ENCODE measurements at regions not wholly inside any gene's neighbourhood (a gene's known extent, or its start where the extent isn't known, plus 50 kb on each side); places are given as distances from the start of the nearest gene placed in this dataset.

DNA sequence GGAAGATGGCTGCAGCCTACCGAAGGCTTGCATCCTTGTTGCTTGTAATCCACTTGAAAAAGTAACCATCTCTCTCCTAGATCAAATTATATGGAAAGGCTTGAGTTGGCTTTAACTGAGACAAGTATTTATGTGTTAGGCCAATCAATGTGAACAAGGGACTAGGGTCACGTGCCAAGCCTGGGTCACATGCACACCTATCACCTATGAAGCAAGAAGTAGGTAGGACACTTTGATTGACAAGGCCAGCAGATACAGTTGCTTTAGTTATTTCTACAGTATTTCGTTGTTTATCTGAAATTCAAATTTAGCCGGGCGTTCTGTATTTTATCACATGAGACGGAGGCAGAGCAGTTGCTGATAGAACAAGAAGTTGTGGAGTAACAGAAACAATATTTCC is 212.3 kb upstream of the OTX2 start (continued):
- TF ChIP-seq ZFX (CRISPR knock-in tag; IDR thresholded peaks at IDR 0.05; ENCODE audit: low read depth), result no peak
- no peak for TF ChIP-seq SMAD1 (CRISPR knock-in tag; IDR thresholded peaks at IDR 0.05; ENCODE audit: borderline replicate concordance, low read depth)
- no peak for TF ChIP-seq ELF3 (CRISPR knock-in tag; IDR thresholded peaks at IDR 0.05)

DNA sequence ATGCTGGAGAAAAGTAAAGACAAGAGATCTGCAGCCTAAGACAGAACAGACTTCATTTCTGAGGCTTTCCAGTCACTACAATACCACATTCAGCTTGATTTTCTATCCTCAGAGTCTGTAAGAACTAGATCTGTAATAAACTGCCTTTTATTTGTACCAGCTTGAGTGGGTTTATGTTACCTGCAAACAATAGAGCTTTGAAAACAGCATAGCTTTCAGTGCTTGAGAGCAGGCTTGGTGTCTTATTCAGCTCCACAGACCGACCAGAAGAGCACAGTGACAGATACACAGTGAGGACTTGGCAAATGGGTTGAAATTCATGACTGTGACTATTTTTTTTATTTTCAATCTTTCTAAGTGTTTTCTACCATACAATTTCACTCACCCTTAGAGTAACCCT is 207.8 kb upstream of the OTX2 start:
- peaks cover 4% of the 10 kb centered on the region for H3K9me3 ChIP-seq (ENCODE audit: low read length)
- BruUV-seq (replicated peaks), result no TSS peak
- no peak for FAIRE-seq
- no peak for ATAC-seq
- no peak overlapping the region for H3K9ac ChIP-seq (ENCODE audit: insufficient read depth, low read depth, low read length)
- no peaks in the 10 kb centered on the region for H4K20me1 ChIP-seq (ENCODE audit: insufficient read depth, low read length)
- in situ Hi-C loops (cut with HindIII; ENCODE audit: extremely low pct_ligation_motif_present, low pct_unique_long_range_greater_than_20kb) (no loop called here), intact Hi-C loops (cut with micrococcal nuclease; ENCODE audit: unreplicated experiment) (no loop called here)
- TF ChIP-seq ZNF607 (CRISPR knock-in tag; IDR thresholded peaks at IDR 0.05; ENCODE audit: borderline replicate concordance), result no peak
- TF ChIP-seq, protein P1, sequence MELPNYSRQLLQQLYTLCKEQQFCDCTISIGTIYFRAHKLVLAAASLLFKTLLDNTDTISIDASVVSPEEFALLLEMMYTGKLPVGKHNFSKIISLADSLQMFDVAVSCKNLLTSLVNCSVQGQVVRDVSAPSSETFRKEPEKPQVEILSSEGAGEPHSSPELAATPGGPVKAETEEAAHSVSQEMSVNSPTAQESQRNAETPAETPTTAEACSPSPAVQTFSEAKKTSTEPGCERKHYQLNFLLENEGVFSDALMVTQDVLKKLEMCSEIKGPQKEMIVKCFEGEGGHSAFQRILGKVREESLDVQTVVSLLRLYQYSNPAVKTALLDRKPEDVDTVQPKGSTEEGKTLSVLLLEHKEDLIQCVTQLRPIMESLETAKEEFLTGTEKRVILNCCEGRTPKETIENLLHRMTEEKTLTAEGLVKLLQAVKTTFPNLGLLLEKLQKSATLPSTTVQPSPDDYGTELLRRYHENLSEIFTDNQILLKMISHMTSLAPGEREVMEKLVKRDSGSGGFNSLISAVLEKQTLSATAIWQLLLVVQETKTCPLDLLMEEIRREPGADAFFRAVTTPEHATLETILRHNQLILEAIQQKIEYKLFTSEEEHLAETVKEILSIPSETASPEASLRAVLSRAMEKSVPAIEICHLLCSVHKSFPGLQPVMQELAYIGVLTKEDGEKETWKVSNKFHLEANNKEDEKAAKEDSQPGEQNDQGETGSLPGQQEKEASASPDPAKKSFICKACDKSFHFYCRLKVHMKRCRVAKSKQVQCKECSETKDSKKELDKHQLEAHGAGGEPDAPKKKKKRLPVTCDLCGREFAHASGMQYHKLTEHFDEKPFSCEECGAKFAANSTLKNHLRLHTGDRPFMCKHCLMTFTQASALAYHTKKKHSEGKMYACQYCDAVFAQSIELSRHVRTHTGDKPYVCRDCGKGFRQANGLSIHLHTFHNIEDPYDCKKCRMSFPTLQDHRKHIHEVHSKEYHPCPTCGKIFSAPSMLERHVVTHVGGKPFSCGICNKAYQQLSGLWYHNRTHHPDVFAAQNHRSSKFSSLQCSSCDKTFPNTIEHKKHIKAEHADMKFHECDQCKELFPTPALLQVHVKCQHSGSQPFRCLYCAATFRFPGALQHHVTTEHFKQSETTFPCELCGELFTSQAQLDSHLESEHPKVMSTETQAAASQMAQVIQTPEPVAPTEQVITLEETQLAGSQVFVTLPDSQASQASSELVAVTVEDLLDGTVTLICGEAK (IDR thresholded peaks at IDR 0.05), result no peak
- TF ChIP-seq, protein P1 (CRISPR knock-in tag; IDR thresholded peaks at IDR 0.05), result no peak
- no peak for TF ChIP-seq ZNF558 (CRISPR knock-in tag; IDR thresholded peaks at IDR 0.05; ENCODE audit: borderline replicate concordance)
- TF ChIP-seq, protein P2, sequence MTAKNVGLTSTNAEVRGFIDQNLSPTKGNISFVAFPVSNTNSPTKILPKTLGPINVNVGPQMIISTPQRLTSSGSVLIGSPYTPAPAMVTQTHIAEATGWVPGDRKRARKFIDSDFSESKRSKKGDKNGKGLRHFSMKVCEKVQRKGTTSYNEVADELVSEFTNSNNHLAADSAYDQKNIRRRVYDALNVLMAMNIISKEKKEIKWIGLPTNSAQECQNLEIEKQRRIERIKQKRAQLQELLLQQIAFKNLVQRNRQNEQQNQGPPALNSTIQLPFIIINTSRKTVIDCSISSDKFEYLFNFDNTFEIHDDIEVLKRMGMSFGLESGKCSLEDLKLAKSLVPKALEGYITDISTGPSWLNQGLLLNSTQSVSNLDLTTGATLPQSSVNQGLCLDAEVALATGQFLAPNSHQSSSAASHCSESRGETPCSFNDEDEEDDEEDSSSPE (CRISPR knock-in tag; IDR thresholded peaks at IDR 0.05), result no peak
- no peak for TF ChIP-seq HIVEP1 (CRISPR knock-in tag; IDR thresholded peaks at IDR 0.05)
- no peak for TF ChIP-seq KDM3A (CRISPR knock-in tag; IDR thresholded peaks at IDR 0.05; ENCODE audit: low read depth)
- TF ChIP-seq MYNN (CRISPR knock-in tag; IDR thresholded peaks at IDR 0.05; ENCODE audit: low read depth), result no peak
- no peak for TF ChIP-seq ZNF430 (CRISPR knock-in tag; IDR thresholded peaks at IDR 0.05)
- H3K4me2 ChIP-seq (ENCODE audit: low read depth, low read length), result no peak overlapping the region
- no peaks in the 10 kb centered on the region for H3K4me1 ChIP-seq (ENCODE audit: insufficient read depth, low read length)
- 0% methylated on average over 1 of the region's 1 CpG for WGBS (ENCODE audit: low lambda C conversion rate)
- ChIA-PET POLR2A (no interaction called here), CTCF (ENCODE audit: low intra/inter-chr PET ratio, low total read pairs) (no interaction called here)
- H3K36me3 ChIP-seq (replicated peaks in 1 of 2; ENCODE audit: control insufficient read depth in 1 of 2, insufficient read depth in 2 of 2, low read length in 2 of 2), result no peaks in the 10 kb centered on the region
- H3K27ac ChIP-seq (ENCODE audit: extremely low read length, insufficient read depth, low read length), result no peak overlapping the region
- DNase-seq (ENCODE audit: low spot score), result no peak
- no peaks in the 10 kb centered on the region for H3K27me3 ChIP-seq (ENCODE audit: control insufficient read depth in 1 of 2, insufficient read depth in 2 of 2, low read length in 2 of 2)
- no peak overlapping the region for H2AFZ ChIP-seq (ENCODE audit: low read length)
- no peak overlapping the region for H3K4me3 ChIP-seq (replicated peaks in 1 of 3; ENCODE audit: insufficient read depth in 1 of 3, low read depth in 2 of 3, low read length in 3 of 3)
- no peaks in the 10 kb centered on the region for H3K79me2 ChIP-seq (ENCODE audit: insufficient read depth, low read length)

All from HepG2 (cell line).